ENCODE measurements at regions not wholly inside any gene's neighbourhood (a gene's known extent, or its start where the extent isn't known, plus 50 kb on each side); places are given as distances from the start of the nearest gene placed in this dataset.

DNA sequence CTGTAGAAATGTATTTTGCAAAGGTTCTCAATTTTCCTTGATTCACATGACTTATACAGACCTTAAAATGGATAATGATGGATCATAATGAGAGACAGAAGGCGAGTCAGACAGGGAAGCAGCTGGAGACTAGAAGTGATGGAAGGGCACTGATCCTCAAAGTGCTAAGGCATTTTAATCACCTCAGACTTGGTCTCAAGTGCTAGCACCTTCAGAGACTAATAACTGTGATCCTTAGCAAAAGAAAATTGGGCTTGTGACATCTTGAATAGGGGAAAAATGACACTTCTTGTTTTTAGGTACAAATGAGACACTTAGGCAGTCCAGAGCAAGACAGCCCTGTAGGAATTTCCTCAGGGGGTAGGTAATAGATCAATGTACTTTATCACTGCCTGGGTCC is 1011.7 kb downstream of the SQOR start:
- no peak overlapping the region for H3K4me3 ChIP-seq (ENCODE audit: low read depth, low read length)
- TF ChIP-seq, protein P1, sequence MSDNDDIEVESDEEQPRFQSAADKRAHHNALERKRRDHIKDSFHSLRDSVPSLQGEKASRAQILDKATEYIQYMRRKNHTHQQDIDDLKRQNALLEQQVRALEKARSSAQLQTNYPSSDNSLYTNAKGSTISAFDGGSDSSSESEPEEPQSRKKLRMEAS (IDR thresholded peaks at IDR 0.05; ENCODE audit: low read depth, low read length): no peak
- TF ChIP-seq POLR2A (IDR thresholded peaks at IDR 0.05; ENCODE audit: extremely low read depth, insufficient read length) (no peak), MYC (IDR thresholded peaks at IDR 0.05; ENCODE audit: low read depth, low read length) (no peak)
- TF ChIP-seq, protein P2, sequence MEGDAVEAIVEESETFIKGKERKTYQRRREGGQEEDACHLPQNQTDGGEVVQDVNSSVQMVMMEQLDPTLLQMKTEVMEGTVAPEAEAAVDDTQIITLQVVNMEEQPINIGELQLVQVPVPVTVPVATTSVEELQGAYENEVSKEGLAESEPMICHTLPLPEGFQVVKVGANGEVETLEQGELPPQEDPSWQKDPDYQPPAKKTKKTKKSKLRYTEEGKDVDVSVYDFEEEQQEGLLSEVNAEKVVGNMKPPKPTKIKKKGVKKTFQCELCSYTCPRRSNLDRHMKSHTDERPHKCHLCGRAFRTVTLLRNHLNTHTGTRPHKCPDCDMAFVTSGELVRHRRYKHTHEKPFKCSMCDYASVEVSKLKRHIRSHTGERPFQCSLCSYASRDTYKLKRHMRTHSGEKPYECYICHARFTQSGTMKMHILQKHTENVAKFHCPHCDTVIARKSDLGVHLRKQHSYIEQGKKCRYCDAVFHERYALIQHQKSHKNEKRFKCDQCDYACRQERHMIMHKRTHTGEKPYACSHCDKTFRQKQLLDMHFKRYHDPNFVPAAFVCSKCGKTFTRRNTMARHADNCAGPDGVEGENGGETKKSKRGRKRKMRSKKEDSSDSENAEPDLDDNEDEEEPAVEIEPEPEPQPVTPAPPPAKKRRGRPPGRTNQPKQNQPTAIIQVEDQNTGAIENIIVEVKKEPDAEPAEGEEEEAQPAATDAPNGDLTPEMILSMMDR (IDR thresholded peaks at IDR 0.05; ENCODE audit: low read depth, low read length): no peak
- DNase-seq (ENCODE audit: low read depth): no peak

DNA sequence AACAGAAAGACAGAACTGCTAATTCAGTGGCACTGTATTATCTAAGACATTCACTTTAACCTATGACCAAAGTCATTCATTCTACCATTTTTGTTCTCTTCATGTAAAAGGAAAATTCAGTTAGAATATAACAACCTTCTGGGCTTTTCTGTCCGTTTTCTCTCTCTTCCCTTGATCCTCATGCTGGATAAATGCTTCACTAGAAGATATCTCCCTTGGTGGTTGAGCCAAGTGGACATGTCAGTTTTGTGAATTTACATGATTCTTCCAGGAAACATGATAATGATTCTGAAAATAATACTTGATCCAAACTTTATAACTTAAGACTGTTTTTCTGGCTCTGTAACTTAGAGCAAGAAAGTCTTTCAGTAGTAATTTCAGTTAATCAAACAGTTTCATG is 1012.2 kb downstream of the SQOR start:
- no peak overlapping the region for H3K4me3 ChIP-seq (ENCODE audit: low read depth, low read length)
- no peak for DNase-seq (ENCODE audit: low read depth)
- TF ChIP-seq, protein P1 (IDR thresholded peaks at IDR 0.05; ENCODE audit: low read depth, low read length): no peak
- TF ChIP-seq, protein P2 (IDR thresholded peaks at IDR 0.05; ENCODE audit: low read depth, low read length): no peak
- no peak for TF ChIP-seq POLR2A (IDR thresholded peaks at IDR 0.05; ENCODE audit: extremely low read depth, insufficient read length)
- TF ChIP-seq MYC (IDR thresholded peaks at IDR 0.05; ENCODE audit: low read depth, low read length): no peak

DNA sequence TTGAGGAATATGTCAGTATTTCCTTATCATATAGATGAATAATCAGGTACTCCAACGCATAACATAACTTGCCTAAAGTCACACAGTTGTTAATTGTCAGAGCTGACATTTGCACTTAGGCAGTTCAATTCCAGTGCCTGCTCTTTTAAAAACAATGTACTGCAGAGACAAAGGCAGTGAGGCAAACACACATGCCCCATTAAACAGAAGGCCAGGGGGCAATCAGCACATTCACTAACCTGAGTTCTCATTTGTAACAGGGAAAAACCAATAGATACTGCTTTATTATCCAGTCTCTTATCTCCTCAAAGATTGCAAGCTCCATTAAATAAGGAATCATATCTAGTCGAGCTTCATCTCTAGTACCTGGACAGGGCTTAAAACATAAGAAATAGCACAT is 1017.4 kb downstream of the SQOR start:
- no peak overlapping the region for H3K4me3 ChIP-seq (ENCODE audit: low read depth, low read length)
- no peak for DNase-seq (ENCODE audit: low read depth)
- TF ChIP-seq, protein P2 (IDR thresholded peaks at IDR 0.05; ENCODE audit: low read depth, low read length): no peak
- TF ChIP-seq MYC (IDR thresholded peaks at IDR 0.05; ENCODE audit: low read depth, low read length) (no peak), POLR2A (IDR thresholded peaks at IDR 0.05; ENCODE audit: extremely low read depth, insufficient read length) (no peak)
- TF ChIP-seq, protein P1 (IDR thresholded peaks at IDR 0.05; ENCODE audit: low read depth, low read length): no peak

DNA sequence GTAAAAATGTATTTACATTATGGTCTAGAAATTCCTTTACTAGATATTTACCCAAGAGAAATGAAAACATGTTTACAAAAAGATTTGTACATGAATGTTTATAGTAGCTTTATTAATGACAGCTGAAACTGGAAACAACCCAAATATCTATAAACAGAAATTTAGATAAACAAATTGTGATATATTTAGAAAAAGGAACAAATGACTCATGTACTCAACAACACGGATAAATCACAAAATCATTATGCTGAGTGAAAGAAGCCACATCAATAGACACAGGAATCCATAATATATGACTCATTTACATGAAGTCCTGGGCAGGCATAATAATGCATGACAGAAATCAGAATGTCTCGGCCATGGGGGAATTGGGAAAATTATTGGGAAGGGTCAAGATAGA is 1020.2 kb downstream of the SQOR start:
- H3K4me3 ChIP-seq (ENCODE audit: low read depth, low read length): no peak overlapping the region
- DNase-seq (ENCODE audit: low read depth): no peak
- TF ChIP-seq, protein P1 (IDR thresholded peaks at IDR 0.05; ENCODE audit: low read depth, low read length): no peak

DNA sequence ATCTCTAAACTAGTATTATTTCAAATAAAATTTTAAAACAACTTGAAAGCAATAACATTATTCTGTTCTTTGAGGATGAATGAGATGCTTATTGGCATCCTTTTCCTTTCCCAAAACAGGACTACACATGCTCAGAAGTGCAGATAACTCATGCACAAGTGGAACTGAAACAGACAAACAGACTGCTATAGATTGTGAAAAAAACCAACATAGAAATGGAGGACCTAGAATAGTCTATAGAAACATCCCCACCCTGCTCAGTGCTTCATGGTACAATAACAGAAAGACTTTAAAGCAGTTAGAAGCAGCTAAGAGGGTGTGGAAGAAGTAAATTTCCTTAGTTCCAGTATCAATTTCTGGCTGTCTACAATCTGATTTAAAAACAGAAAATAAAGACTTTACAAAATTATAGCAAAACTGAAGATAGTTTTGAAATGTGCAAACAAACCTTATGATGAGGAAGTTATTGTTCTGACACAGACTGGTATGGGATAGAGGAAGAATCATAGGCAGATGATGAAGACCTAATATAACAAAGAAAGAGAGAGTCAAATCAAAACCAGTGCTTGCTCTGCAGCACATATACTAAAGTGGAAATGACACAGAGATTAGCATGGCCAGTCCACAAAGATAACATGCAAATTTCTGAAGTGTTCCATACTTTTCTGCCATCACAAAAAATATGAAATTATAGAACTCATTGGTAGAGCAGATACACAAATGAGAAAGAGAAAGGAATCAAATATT is 1025.4 kb downstream of the SQOR start:
- no peak overlapping the region for H3K4me3 ChIP-seq (ENCODE audit: low read depth, low read length)
- TF ChIP-seq MYC (IDR thresholded peaks at IDR 0.05; ENCODE audit: low read depth, low read length): no peak
- TF ChIP-seq, protein P2 (IDR thresholded peaks at IDR 0.05; ENCODE audit: low read depth, low read length): no peak
- TF ChIP-seq, protein P1 (IDR thresholded peaks at IDR 0.05; ENCODE audit: low read depth, low read length): no peak
- TF ChIP-seq POLR2A (IDR thresholded peaks at IDR 0.05; ENCODE audit: extremely low read depth, insufficient read length): no peak
- DNase-seq (ENCODE audit: low read depth): no peak

DNA sequence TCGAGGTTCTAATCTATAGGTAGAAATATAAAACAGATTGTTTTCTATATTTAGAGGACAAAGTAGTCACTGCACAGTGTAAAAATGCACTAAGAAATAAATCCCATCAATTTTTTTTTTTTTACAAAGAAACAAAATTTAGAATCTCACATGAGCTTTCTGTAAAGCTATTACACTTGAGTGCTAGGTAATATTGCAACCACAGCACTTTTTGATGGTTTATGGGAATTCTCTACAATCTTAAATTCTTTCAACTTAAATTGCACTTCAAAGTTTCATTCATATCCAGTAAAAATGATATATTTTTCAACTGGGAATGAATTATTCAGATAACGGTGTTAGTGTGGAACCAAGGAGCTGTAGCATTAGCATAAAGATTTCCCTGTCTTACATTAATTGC is 1035.4 kb downstream of the SQOR start:
- DNase-seq (ENCODE audit: low read depth): no peak
- TF ChIP-seq, protein P1 (IDR thresholded peaks at IDR 0.05; ENCODE audit: low read depth, low read length): no peak
- H3K4me3 ChIP-seq (ENCODE audit: low read depth, low read length): no peak overlapping the region
